ENCODE measurements at regions not wholly inside any gene's neighbourhood (a gene's known extent, or its start where the extent isn't known, plus 50 kb on each side); places are given as distances from the start of the nearest gene placed in this dataset.

GRCh38 chr2:199160677-199161465 lies 296.9 kb downstream of the SATB2 start:
- H3K4me3 ChIP-seq (replicated peaks in 1 of 2; ENCODE audit: low read depth in 2 of 2, low read length in 2 of 2): no peak overlapping the region
- DNase-seq (ENCODE audit: low read depth in 2 of 2): peak; percentile 29 to 80
- TF ChIP-seq, protein P1, sequence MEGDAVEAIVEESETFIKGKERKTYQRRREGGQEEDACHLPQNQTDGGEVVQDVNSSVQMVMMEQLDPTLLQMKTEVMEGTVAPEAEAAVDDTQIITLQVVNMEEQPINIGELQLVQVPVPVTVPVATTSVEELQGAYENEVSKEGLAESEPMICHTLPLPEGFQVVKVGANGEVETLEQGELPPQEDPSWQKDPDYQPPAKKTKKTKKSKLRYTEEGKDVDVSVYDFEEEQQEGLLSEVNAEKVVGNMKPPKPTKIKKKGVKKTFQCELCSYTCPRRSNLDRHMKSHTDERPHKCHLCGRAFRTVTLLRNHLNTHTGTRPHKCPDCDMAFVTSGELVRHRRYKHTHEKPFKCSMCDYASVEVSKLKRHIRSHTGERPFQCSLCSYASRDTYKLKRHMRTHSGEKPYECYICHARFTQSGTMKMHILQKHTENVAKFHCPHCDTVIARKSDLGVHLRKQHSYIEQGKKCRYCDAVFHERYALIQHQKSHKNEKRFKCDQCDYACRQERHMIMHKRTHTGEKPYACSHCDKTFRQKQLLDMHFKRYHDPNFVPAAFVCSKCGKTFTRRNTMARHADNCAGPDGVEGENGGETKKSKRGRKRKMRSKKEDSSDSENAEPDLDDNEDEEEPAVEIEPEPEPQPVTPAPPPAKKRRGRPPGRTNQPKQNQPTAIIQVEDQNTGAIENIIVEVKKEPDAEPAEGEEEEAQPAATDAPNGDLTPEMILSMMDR (IDR thresholded peaks at IDR 0.05; ENCODE audit: low read depth, low read length): no peak

DNA sequence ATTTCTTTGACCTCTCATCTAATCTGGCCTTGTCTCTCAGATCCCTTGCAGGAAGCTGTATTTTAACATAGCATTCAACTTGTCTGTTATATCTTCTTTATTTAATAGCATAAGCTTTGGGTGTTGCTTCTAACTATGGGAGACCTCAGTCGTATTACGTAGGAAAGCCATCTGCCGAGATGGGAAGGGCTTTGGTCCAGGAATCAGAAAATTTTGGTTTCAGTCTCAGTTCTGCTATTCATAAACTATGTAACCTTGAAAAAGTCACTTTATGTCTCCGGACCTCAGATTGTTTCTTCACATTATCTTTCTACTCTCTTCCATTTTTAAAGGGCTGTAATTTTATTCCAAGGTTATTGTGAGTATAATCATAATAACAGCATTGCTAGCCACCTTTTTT lies 297.7 kb downstream of the SATB2 start:
- H3K4me3 ChIP-seq (replicated peaks in 1 of 2; ENCODE audit: low read depth in 2 of 2, low read length in 2 of 2): no peak overlapping the region
- DNase-seq (ENCODE audit: low read depth in 2 of 2): no peak
- TF ChIP-seq, protein P1 (IDR thresholded peaks at IDR 0.05; ENCODE audit: low read depth, low read length): no peak

DNA sequence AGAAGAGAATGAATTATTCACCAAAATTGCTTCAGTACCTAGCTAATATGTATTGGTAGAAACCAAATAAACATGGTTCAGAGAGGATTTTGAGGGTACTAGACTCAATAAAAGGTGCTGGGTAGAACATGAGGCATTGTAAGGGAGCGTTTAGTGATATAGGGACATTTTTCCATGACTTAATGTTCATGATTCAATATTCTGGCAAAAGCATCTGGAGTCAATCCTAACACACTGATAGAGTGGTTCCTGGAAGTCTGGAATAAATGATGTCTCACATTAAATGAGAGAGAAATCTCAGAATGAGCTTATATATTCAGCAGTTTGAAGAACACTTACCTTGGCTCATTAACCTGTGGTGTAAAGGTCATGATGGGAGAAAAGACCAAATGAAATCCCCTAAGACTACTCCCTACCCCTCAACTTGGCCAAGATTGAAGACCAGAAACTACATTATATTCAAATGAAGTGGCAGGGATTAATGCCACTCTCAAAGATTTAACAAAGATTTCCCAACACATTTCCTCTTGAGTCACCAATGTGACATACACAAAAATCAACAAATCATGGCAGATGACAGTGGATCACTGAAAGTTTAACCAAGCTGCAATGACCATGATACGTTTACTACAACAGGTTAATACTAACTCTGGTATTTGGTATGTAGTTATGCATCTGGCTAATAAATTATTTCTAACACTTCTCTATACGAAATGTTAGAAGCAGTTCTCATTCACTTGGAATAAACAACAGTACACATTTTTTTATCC lies 309.5 kb downstream of the SATB2 start:
- TF ChIP-seq, protein P1 (IDR thresholded peaks at IDR 0.05; ENCODE audit: low read depth, low read length): no peak
- no peak overlapping the region for H3K4me3 ChIP-seq (replicated peaks in 1 of 2; ENCODE audit: low read depth in 2 of 2, low read length in 2 of 2)
- DNase-seq (ENCODE audit: low read depth in 2 of 2): no peak

DNA sequence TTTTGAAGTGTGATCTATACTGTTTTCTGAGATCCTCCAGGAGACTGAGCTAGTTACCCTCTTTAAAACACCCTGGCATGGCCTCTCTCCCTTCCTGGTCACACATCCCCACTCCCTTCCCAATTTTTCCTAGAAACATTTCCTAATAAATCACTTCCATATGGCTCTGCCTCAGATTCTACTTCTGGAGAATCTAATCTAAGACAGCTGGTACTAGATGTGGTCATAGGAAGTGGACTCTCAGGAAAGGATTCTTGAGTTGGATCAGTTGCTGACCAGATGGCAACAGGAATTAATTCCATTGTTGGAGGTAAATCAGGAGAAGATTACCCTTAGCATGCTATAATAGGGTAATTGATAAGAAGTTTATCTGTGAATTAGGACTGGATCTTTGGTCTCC lies 310.5 kb downstream of the SATB2 start:
- no peak for DNase-seq (ENCODE audit: low read depth in 2 of 2)
- TF ChIP-seq, protein P1 (IDR thresholded peaks at IDR 0.05; ENCODE audit: low read depth, low read length): no peak
- no peak overlapping the region for H3K4me3 ChIP-seq (replicated peaks in 1 of 2; ENCODE audit: low read depth in 2 of 2, low read length in 2 of 2)

GRCh38 chr2:199144546-199144945 lies 313.2 kb downstream of the SATB2 start:
- TF ChIP-seq, protein P1 (IDR thresholded peaks at IDR 0.05; ENCODE audit: low read depth, low read length): no peak
- H3K4me3 ChIP-seq (replicated peaks in 1 of 2; ENCODE audit: low read depth in 2 of 2, low read length in 2 of 2): no peak overlapping the region
- DNase-seq (ENCODE audit: low read depth in 2 of 2): no peak

DNA sequence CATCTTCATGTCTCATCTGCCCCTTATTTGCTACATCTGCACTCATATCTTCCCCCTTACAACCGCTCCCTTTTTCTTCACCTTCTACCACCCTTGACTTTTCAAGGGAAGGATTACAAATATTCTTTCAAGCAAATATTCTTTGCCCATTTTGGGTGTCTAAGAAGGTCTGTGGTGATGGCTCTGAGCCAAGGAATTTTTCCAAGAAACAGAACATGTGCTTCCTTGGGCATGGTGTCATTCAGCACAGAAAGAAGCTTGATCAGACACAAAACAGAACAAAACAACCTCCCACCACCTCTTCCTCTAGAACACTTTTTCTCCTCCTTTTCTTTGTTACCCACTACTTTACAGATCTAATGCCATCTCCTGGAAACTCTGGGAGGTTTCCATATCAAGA lies 313.7 kb downstream of the SATB2 start:
- no peak overlapping the region for H3K4me3 ChIP-seq (replicated peaks in 1 of 2; ENCODE audit: low read depth in 2 of 2, low read length in 2 of 2)
- peak in 1 of 2 donors; percentile 0 for DNase-seq (ENCODE audit: low read depth in 2 of 2)
- TF ChIP-seq, protein P1 (IDR thresholded peaks at IDR 0.05; ENCODE audit: low read depth, low read length): no peak
